Stimulated activated CD8-positive, alpha-beta memory T cell treated with anti-CD3 and anti-CD28 coated beads, Interleukin-12 subunit alpha, Interleukin-12 subunit beta, amount 100 ng/mL, for 24 hours (primary cell): ENCODE measurements at regions not wholly inside any gene's neighbourhood (a gene's known extent, or its start where the extent isn't known, plus 50 kb on each side); places are given as distances from the start of the nearest gene placed in this dataset.

Experiments used
- DNase-seq: peaks from one replicate; pipeline ENCODE4 v3.0.0-alpha.2; 2020; ENCODE audit errors: extremely low read depth

GRCh38 chr21:27397578-27397977, 430.7 kb upstream of the ADAMTS5 start:
- DNase-seq, result no peak

- DNase-seq, result no peak
Observed at GRCh38 chr21:27393726-27394125, 426.8 kb upstream of the ADAMTS5 start.

GRCh38 chr21:27391990-27392389, 425.1 kb upstream of the ADAMTS5 start:
- no peak for DNase-seq

- DNase-seq, result no peak
Observed at GRCh38 chr21:27390384-27390783, 423.5 kb upstream of the ADAMTS5 start.

- DNase-seq, result no peak
Observed at GRCh38 chr21:27388825-27389224, 421.9 kb upstream of the ADAMTS5 start.

- no peak for DNase-seq
Observed at GRCh38 chr21:27382404-27382803, 415.5 kb upstream of the ADAMTS5 start.

GRCh38 chr21:27380303-27380702, 413.4 kb upstream of the ADAMTS5 start:
- DNase-seq, result no peak

GRCh38 chr21:27379354-27379753, 412.5 kb upstream of the ADAMTS5 start:
- no peak for DNase-seq

GRCh38 chr21:27372381-27372780, 405.5 kb upstream of the ADAMTS5 start:
- no peak for DNase-seq

GRCh38 chr21:27371975-27372331, 405.1 kb upstream of the ADAMTS5 start:
- DNase-seq, result no peak

GRCh38 chr21:27371115-27371974, 404.5 kb upstream of the ADAMTS5 start:
- no peak for DNase-seq

- no peak for DNase-seq
Observed at GRCh38 chr21:27369978-27370571, 403.2 kb upstream of the ADAMTS5 start.

- DNase-seq, result no peak
Observed at GRCh38 chr21:27369234-27369633, 402.3 kb upstream of the ADAMTS5 start.

GRCh38 chr21:27366646-27367235, 399.9 kb upstream of the ADAMTS5 start:
- no peak for DNase-seq

GRCh38 chr21:27366036-27366435, 399.1 kb upstream of the ADAMTS5 start:
- no peak for DNase-seq

- DNase-seq, result no peak
Observed at GRCh38 chr21:27365394-27365793, 398.5 kb upstream of the ADAMTS5 start.

- no peak for DNase-seq
Observed at GRCh38 chr21:27363719-27364477, 397.0 kb upstream of the ADAMTS5 start.

- DNase-seq, result no peak
Observed at GRCh38 chr21:27362249-27362648, 395.4 kb upstream of the ADAMTS5 start.

GRCh38 chr21:27359141-27359540, 392.3 kb upstream of the ADAMTS5 start:
- DNase-seq, result no peak

GRCh38 chr21:27352885-27353284, 386.0 kb upstream of the ADAMTS5 start:
- DNase-seq, result no peak

- no peak for DNase-seq
Observed at GRCh38 chr21:27346041-27346448, 379.2 kb upstream of the ADAMTS5 start.

- DNase-seq, result no peak
Observed at GRCh38 chr21:27339902-27340301, 373.0 kb upstream of the ADAMTS5 start.
